GM06990 (cell line): ENCODE measurements at regions not wholly inside any gene's neighbourhood (a gene's known extent, or its start where the extent isn't known, plus 50 kb on each side); places are given as distances from the start of the nearest gene placed in this dataset.

Experiments
- DNase-seq: peaks from one replicate; pipeline ENCODE4 v3.0.0-alpha.2; 2011; ENCODE audit not compliant: insufficient read length; ENCODE audit errors: extremely low read depth
- H3K27me3 ChIP-seq: replicated peaks from 2 replicates; pipeline ENCODE4 v1.6.0; 2011; ENCODE audit warnings: low read length; ENCODE audit not compliant: control insufficient read depth, insufficient read depth
- H3K36me3 ChIP-seq: 2 replicates; pipeline ENCODE4 v1.5.1; 2011; ENCODE audit warnings: low read length; ENCODE audit not compliant: control insufficient read depth, insufficient read depth
- H3K4me3 ChIP-seq: replicated peaks from 2 replicates; pipeline ENCODE4 v1.5.1; 2011; ENCODE audit warnings: low read depth, mild to moderate bottlenecking, control low read depth, low read length
- CTCF ChIP-seq: IDR thresholded peaks from 2 replicates; pipeline ENCODE4 v1.5.1; 2011; ENCODE audit warnings: low read length, control low read depth, mild to moderate bottlenecking, inconsistent platforms; ENCODE audit not compliant: insufficient read depth, poor library complexity, severe bottlenecking

- no peaks in the 10 kb centered on the region for H3K27me3 ChIP-seq
- no peaks in the 10 kb centered on the region for H3K36me3 ChIP-seq
- no peak for TF ChIP-seq CTCF
- DNase-seq, result no peak
- H3K4me3 ChIP-seq, result no peak overlapping the region
Measured at GRCh38 chr3:106860182-106860581, 517.1 kb upstream of the CCDC54 start.

- TF ChIP-seq CTCF, result no peak
- DNase-seq, result no peak
Measured at GRCh38 chr3:106862067-106862466, 515.2 kb upstream of the CCDC54 start.

GRCh38 chr3:106877627-106878026 lies 499.6 kb upstream of the CCDC54 start:
- Histone ChIP-seq H3K36me3 (no peaks in the 10 kb centered on the region), H3K4me3 (no peak overlapping the region), H3K27me3 (no peaks in the 10 kb centered on the region)
- TF ChIP-seq CTCF, result no peak
- no peak for DNase-seq

More at GRCh38 chr3:106862067-106862466, 515.2 kb upstream of the CCDC54 start:
- H3K27me3 ChIP-seq, result no peaks in the 10 kb centered on the region
- H3K4me3 ChIP-seq, result no peak overlapping the region
- no peaks in the 10 kb centered on the region for H3K36me3 ChIP-seq

GRCh38 chr3:106880206-106880605 lies 497.0 kb upstream of the CCDC54 start:
- DNase-seq, result no peak
- H3K27me3 ChIP-seq, result no peaks in the 10 kb centered on the region
- H3K4me3 ChIP-seq, result no peak overlapping the region
- H3K36me3 ChIP-seq, result no peaks in the 10 kb centered on the region
- no peak for TF ChIP-seq CTCF

GRCh38 chr3:106881186-106881585 lies 496.1 kb upstream of the CCDC54 start:
- no peak for DNase-seq
- H3K4me3 ChIP-seq, result no peak overlapping the region
- H3K36me3 ChIP-seq, result no peaks in the 10 kb centered on the region
- H3K27me3 ChIP-seq, result no peaks in the 10 kb centered on the region
- no peak for TF ChIP-seq CTCF

GRCh38 chr3:106882297-106882696 lies 494.9 kb upstream of the CCDC54 start:
- Histone ChIP-seq H3K36me3 (no peaks in the 10 kb centered on the region), H3K27me3 (no peaks in the 10 kb centered on the region), H3K4me3 (no peak overlapping the region)
- no peak for DNase-seq
- no peak for TF ChIP-seq CTCF
